H9 (cell line): ENCODE measurements at regions not wholly inside any gene's neighbourhood (a gene's known extent, or its start where the extent isn't known, plus 50 kb on each side); places are given as distances from the start of the nearest gene placed in this dataset.
"Not testable (repeated sequence)": the region's sequence is repeated elsewhere in the genome, so short reads cannot be mapped to it uniquely, and the experiment has no call there.

Experiments
- DNase-seq: peaks from one replicate; pipeline ENCODE4 v3.0.0-alpha.2; 2017
- H2AFZ ChIP-seq: one replicate; pipeline ENCODE4 v1.6.1; 2013; ENCODE audit warnings: mild to moderate bottlenecking, low read length, control low read depth, moderate library complexity
- H2AK5ac ChIP-seq: 2 replicates; pipeline ENCODE4 v1.6.1; 2013; ENCODE audit warnings: low read length, control low read depth, mixed read lengths; ENCODE audit not compliant: insufficient read length
- H2BK120ac ChIP-seq: one replicate; pipeline ENCODE4 v1.6.1; 2013; ENCODE audit warnings: low read depth, mild to moderate bottlenecking, low read length, control low read depth, inconsistent platforms; ENCODE audit not compliant: poor library complexity, severe bottlenecking
- H2BK12ac ChIP-seq: 2 replicates; pipeline ENCODE4 v1.6.1; 2013; ENCODE audit warnings: low read length, control low read depth, mixed read lengths, low read depth; ENCODE audit not compliant: insufficient read length
- H2BK15ac ChIP-seq: 2 replicates; pipeline ENCODE4 v1.6.1; 2013; ENCODE audit warnings: low read depth, low read length, control low read depth
- H2BK20ac ChIP-seq: one replicate; pipeline ENCODE4 v1.6.1; 2013; ENCODE audit warnings: low read depth, mild to moderate bottlenecking, low read length, control low read depth, inconsistent platforms; ENCODE audit not compliant: poor library complexity, severe bottlenecking
- H2BK5ac ChIP-seq: 2 replicates; pipeline ENCODE4 v1.6.1; 2013; ENCODE audit warnings: low read length, control low read depth, mixed read lengths; ENCODE audit not compliant: insufficient read length
- H3K14ac ChIP-seq: 2 replicates; pipeline ENCODE4 v1.6.1; 2013; ENCODE audit warnings: low read length, control low read depth; ENCODE audit not compliant: insufficient read depth
- H3K18ac ChIP-seq: 2 replicates; pipeline ENCODE4 v1.6.1; 2013; ENCODE audit warnings: low read depth, mild to moderate bottlenecking, mixed read lengths, low read length, control low read depth; ENCODE audit not compliant: insufficient read length
- H3K23ac ChIP-seq: 2 replicates; pipeline ENCODE4 v1.6.1; 2013; ENCODE audit warnings: low read length, control low read depth, mixed read lengths, low read depth; ENCODE audit not compliant: insufficient read length
- H3K23me2 ChIP-seq: 2 replicates; pipeline ENCODE4 v1.6.1; 2013; ENCODE audit warnings: low read depth, mild to moderate bottlenecking, mixed read lengths, low read length, control low read depth; ENCODE audit not compliant: insufficient read length, poor library complexity, severe bottlenecking
- H3K27ac ChIP-seq: 2 replicates; pipeline ENCODE4 v1.5.1; 2013; ENCODE audit warnings: low read length, control low read depth, mixed read lengths, low read depth; ENCODE audit not compliant: insufficient read length
- H3K27me3 ChIP-seq: 2 replicates; pipeline ENCODE4 v1.6.1; 2013; ENCODE audit warnings: low read length, control low read depth, inconsistent platforms; ENCODE audit not compliant: insufficient read depth
- H3K4ac ChIP-seq: 2 replicates; pipeline ENCODE4 v1.6.1; 2013; ENCODE audit warnings: low read depth, mild to moderate bottlenecking, control low read depth, inconsistent platforms, low read length, moderate library complexity
- H3K4me1 ChIP-seq: 2 replicates; pipeline ENCODE4 v1.6.1; 2013; ENCODE audit warnings: low read length, control low read depth, inconsistent platforms; ENCODE audit not compliant: insufficient read depth
- H3K4me2 ChIP-seq: 2 replicates; pipeline ENCODE4 v1.6.1; 2013; ENCODE audit warnings: low read length, control low read depth, mixed read lengths; ENCODE audit not compliant: insufficient read length, insufficient read depth
- H3K56ac ChIP-seq: 2 replicates; pipeline ENCODE4 v1.6.1; 2013; ENCODE audit warnings: low read depth, mild to moderate bottlenecking, mixed read lengths, low read length, control low read depth; ENCODE audit not compliant: insufficient read length
- H3K79me1 ChIP-seq: 2 replicates; pipeline ENCODE4 v1.6.1; 2013; ENCODE audit warnings: low read depth, mild to moderate bottlenecking, moderate library complexity, low read length, control low read depth, inconsistent platforms; ENCODE audit not compliant: insufficient read depth, poor library complexity, severe bottlenecking
- H3K79me2 ChIP-seq: 2 replicates; pipeline ENCODE4 v1.6.1; 2013; ENCODE audit warnings: low read length, control low read depth, inconsistent platforms; ENCODE audit not compliant: insufficient read depth
- H3K9ac ChIP-seq: 2 replicates; pipeline ENCODE4 v1.6.1; 2013; ENCODE audit warnings: low read length, control low read depth, mixed read lengths; ENCODE audit not compliant: insufficient read length; ENCODE audit errors: extremely low read depth
- H3K9me3 ChIP-seq: one replicate; pipeline ENCODE4 v1.6.1; 2013; ENCODE audit warnings: low read depth, low read length, inconsistent platforms; ENCODE audit not compliant: control insufficient read depth
- H3T11ph ChIP-seq: one replicate; pipeline ENCODE4 v1.6.1; 2013; ENCODE audit warnings: mild to moderate bottlenecking, low read length, control low read depth, inconsistent platforms
- H4K20me1 ChIP-seq: one replicate; pipeline ENCODE4 v1.6.1; 2013; ENCODE audit not compliant: control insufficient read depth, insufficient read length, insufficient read depth
- H4K5ac ChIP-seq: 2 replicates; pipeline ENCODE4 v1.6.1; 2013; ENCODE audit warnings: low read depth, mild to moderate bottlenecking, mixed read lengths, low read length, control low read depth; ENCODE audit not compliant: insufficient read length
- H4K8ac ChIP-seq: replicated peaks from 2 replicates; pipeline ENCODE4 v1.6.1; 2013; ENCODE audit warnings: low read length, control low read depth, mixed read lengths, low read depth; ENCODE audit not compliant: insufficient read length
- H4K91ac ChIP-seq: 2 replicates; pipeline ENCODE4 v1.6.1; 2013; ENCODE audit warnings: low read depth, mild to moderate bottlenecking, moderate library complexity, mixed read lengths, low read length, control low read depth; ENCODE audit not compliant: insufficient read length
- H3K27ac Mint-ChIP-seq, 3 experiments: 2 replicates in 2 of 3; 3 replicates in 1 of 3; pipeline ENCODE4 v1.8.0; 2020 to 2021; ENCODE audit warnings: mixed read lengths in 3 of 3, mild to moderate bottlenecking in 1 of 3, moderate library complexity in 1 of 3
- H3K27me3 Mint-ChIP-seq: 2 replicates; pipeline ENCODE4 v1.8.0; 2021; ENCODE audit warnings: low read depth, mild to moderate bottlenecking, moderate library complexity, mixed read lengths
- H3K36me3 Mint-ChIP-seq, 3 experiments: 2 replicates in 2 of 3; 3 replicates in 1 of 3; pipeline ENCODE4 v1.8.0; 2020 to 2021; ENCODE audit warnings: low read depth in 3 of 3, mixed read lengths in 3 of 3; ENCODE audit not compliant: insufficient read depth in 1 of 3
- H3K4me1 Mint-ChIP-seq, 2 experiments: 2 replicates each; pipeline ENCODE4 v1.8.0; 2020; ENCODE audit warnings: mixed read lengths in 2 of 2
- H3K4me3 Mint-ChIP-seq, 2 experiments: 2 replicates in 1 of 2; 3 replicates in 1 of 2; pipeline ENCODE4 v1.8.0; 2020 to 2021; ENCODE audit warnings: mild to moderate bottlenecking in 2 of 2, mixed read lengths in 2 of 2, moderate library complexity in 1 of 2
- H3K9me3 Mint-ChIP-seq, 2 experiments: 2 replicates in 1 of 2; 3 replicates in 1 of 2; pipeline ENCODE4 v1.8.0; 2020; ENCODE audit warnings: mild to moderate bottlenecking in 2 of 2, mixed read lengths in 2 of 2, moderate library complexity in 1 of 2
- WGBS: extraction: QIAGEN DNeasy Blood & Tissue Kit; methylation state at CpG from one replicate; pipeline ENCODE4 v1.1.7; 2013; ENCODE audit warnings: missing lambda C conversion rate, low lambda C conversion rate, mixed read lengths; ENCODE audit not compliant: insufficient read length; ENCODE audit errors: extremely low coverage; 5-methylcytosine and 5-hydroxymethylcytosine counted together
- TF ChIP-seq, protein P1 (sequence below): fragments of 200-600 bp; sonication (generic); conservative IDR thresholded peaks from 3 replicates; pipeline ENCODE4 v1.8.0; 2021; ENCODE audit warnings: antibody characterized with exemption, mild to moderate bottlenecking

DNA sequence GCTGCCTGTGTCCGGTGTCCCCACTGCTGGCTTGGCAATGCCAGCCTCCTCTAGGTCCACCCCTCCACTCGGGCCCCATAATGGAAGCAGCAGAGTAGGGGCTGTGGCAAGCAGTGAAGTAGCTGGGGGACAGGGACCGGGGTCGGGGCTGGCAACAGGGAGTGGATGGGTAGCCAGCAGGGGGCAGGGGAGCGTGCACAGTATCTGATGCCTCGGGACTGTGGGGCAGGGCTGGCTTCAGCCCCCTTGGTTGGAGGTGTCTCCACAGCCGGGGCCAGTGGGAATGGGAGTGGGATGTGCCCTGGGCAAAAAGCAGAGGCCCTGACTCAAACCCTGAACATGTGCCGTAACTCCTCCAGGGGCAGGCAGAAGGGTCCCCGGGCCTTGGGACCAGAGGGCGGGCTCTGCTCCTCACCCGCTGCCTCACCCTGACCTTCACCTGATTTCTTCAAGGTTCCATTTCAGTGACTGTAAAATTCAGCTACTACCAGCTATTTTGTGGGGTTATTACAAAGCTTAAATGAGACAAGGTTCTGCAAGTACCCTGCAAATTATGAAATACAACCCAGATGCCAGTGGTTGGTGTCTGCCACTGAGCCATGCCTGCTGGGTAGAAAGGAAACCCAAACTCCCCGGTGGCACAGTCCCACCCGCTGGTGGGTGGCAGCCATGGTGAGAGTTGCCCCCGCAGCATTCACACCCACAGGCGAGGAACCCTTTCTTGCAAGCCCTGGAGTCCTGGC is 121.4 kb downstream of the LRRC37A3 start:
- H4K5ac ChIP-seq, DNase-seq: not testable (repeated sequence)
- no CpG with 5 or more reads among the region's 15 CpGs for WGBS

DNA sequence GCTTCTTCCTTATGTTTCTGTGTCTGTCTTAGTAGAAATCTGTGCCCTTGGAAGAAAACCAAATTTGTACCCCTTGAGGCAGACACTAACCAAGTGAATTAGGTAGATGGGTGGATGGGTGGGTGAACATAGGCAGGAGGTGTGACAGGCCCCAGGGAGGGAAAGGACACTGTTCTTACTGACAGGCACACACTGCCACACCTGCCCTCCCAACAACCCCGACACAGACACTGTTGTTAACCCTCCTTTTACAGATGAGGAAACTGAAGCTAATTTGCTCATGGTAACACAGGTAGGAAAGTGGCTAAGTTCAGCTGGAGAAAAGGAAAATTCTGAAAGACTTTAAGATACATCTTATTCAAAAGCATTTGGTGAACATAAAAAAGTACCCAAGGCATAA is 123.9 kb downstream of the LRRC37A3 start:
- DNase-seq, H3K27me3 Mint-ChIP-seq, H3K14ac ChIP-seq, H3T11ph ChIP-seq, H2BK5ac ChIP-seq, H3K79me2 ChIP-seq, H2BK15ac ChIP-seq, H4K20me1 ChIP-seq, H4K91ac ChIP-seq, H2AK5ac ChIP-seq, H3K9me3 Mint-ChIP-seq, H3K9ac ChIP-seq, H3K18ac ChIP-seq, H4K5ac ChIP-seq, H3K4ac ChIP-seq, H3K4me3 Mint-ChIP-seq, H2AFZ ChIP-seq, H3K23me2 ChIP-seq, H3K27ac Mint-ChIP-seq, H3K4me1 Mint-ChIP-seq, H2BK120ac ChIP-seq, H3K27me3 ChIP-seq, H3K4me2 ChIP-seq, H2BK12ac ChIP-seq, H3K27ac ChIP-seq, H4K8ac ChIP-seq, H3K36me3 Mint-ChIP-seq, H3K23ac ChIP-seq, H2BK20ac ChIP-seq, H3K4me1 ChIP-seq, H3K9me3 ChIP-seq, H3K56ac ChIP-seq, H3K79me1 ChIP-seq: not testable (repeated sequence)
- no CpG with 5 or more reads among the region's 1 CpG for WGBS

More for the DNA sequence above, 121.4 kb downstream of the LRRC37A3 start:
- H3K56ac ChIP-seq, H2AK5ac ChIP-seq, H3K79me2 ChIP-seq, H2BK5ac ChIP-seq, H3K4ac ChIP-seq, H3K4me3 Mint-ChIP-seq, H2BK15ac ChIP-seq, H3K79me1 ChIP-seq, H3K27ac ChIP-seq, H3K9ac ChIP-seq, H3K27me3 Mint-ChIP-seq, H3K14ac ChIP-seq, H4K8ac ChIP-seq, H3K4me1 Mint-ChIP-seq, H2BK120ac ChIP-seq, H3K23ac ChIP-seq, H2BK20ac ChIP-seq, H3K23me2 ChIP-seq, H3K27me3 ChIP-seq, H4K91ac ChIP-seq, H2AFZ ChIP-seq, H4K20me1 ChIP-seq, H3K9me3 ChIP-seq, H3K18ac ChIP-seq, H3K9me3 Mint-ChIP-seq, H2BK12ac ChIP-seq, H3K27ac Mint-ChIP-seq, H3K36me3 Mint-ChIP-seq, H3K4me2 ChIP-seq, H3K4me1 ChIP-seq, H3T11ph ChIP-seq: not testable (repeated sequence)
- TF ChIP-seq, protein P1, sequence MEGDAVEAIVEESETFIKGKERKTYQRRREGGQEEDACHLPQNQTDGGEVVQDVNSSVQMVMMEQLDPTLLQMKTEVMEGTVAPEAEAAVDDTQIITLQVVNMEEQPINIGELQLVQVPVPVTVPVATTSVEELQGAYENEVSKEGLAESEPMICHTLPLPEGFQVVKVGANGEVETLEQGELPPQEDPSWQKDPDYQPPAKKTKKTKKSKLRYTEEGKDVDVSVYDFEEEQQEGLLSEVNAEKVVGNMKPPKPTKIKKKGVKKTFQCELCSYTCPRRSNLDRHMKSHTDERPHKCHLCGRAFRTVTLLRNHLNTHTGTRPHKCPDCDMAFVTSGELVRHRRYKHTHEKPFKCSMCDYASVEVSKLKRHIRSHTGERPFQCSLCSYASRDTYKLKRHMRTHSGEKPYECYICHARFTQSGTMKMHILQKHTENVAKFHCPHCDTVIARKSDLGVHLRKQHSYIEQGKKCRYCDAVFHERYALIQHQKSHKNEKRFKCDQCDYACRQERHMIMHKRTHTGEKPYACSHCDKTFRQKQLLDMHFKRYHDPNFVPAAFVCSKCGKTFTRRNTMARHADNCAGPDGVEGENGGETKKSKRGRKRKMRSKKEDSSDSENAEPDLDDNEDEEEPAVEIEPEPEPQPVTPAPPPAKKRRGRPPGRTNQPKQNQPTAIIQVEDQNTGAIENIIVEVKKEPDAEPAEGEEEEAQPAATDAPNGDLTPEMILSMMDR, result peak; percentile 26; the same call in 1 of the 3 replicates
